ENCODE measurements at regions not wholly inside any gene's neighbourhood (a gene's known extent, or its start where the extent isn't known, plus 50 kb on each side); places are given as distances from the start of the nearest gene placed in this dataset.
"Not testable (repeated sequence)": the region's sequence is repeated elsewhere in the genome, so short reads cannot be mapped to it uniquely, and the experiment has no call there.

GRCh38 chr5:87579678-87580077, 166.9 kb upstream of the CCNH start:
- no peak for DNase-seq (ENCODE audit: extremely low spot score)
- no peak for TF ChIP-seq CTCF (IDR thresholded peaks at IDR 0.05; ENCODE audit: control extremely low read depth, extremely low read depth, low read depth, missing control alignments)
- CTCF ChIA-PET: interaction anchor here (1.3 kb wide), 1 partner anchor 20 kb away, joined by 4 read pairs; no protein-coding TSS in a partner anchor
- POLR2A ChIA-PET: no interaction called here

- ChIA-PET POLR2A (no interaction called here), CTCF (no interaction called here)
- TF ChIP-seq CTCF (IDR thresholded peaks at IDR 0.05; ENCODE audit: control extremely low read depth, extremely low read depth, low read depth, missing control alignments): no peak
- DNase-seq (ENCODE audit: extremely low spot score): no peak
Measured at GRCh38 chr5:87576867-87577266, 164.1 kb upstream of the CCNH start.

DNA sequence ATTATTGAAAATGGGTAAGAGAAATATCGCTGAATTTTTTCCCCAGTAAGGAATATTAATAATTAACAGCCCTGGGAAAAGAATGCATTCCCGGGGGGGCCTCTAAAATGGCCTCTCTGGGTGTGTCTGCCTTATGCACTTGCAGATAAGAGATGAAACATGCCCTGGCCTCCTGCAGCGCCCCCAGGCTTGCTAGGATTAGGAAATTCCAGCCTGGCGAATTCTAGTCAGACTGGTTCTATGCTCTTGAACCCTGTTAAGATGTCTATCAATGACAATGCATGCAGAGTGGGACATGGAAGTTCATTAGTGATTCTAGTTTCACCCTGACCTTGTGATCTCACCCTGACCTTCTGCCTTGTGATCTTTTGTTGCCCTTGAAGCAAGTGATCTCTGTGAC, 163.6 kb upstream of the CCNH start:
- CTCF ChIA-PET; DNase-seq (ENCODE audit: extremely low spot score); POLR2A ChIA-PET: not testable (repeated sequence)

DNA sequence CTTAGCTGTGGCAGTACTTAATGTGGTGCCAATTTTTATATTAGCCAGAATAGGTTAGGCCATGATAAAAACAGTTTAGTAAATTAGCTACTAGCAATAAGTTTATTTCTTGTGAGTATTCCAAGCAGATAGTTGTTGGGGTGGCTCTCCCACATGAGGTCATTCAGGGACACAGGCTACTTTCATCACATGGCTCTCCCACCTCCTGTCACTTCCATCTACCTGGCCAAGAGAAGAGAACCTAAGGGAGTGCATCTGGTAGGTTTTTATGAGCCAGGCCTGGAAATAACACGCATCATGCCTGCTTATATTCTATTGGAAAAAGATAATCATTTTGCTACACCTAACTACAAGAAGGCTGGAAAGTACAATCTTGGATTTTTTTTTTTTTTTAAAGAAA, 161.4 kb upstream of the CCNH start:
- POLR2A ChIA-PET: no interaction called here
- no peak for DNase-seq (ENCODE audit: extremely low spot score)
- no peak for TF ChIP-seq CTCF (IDR thresholded peaks at IDR 0.05; ENCODE audit: control extremely low read depth, extremely low read depth, low read depth, missing control alignments)
- CTCF ChIA-PET: interaction anchor here (1.1 to 1.2 kb wide), 2 partner anchors 21 to 30 kb away, joined by 3 read pairs; no protein-coding TSS in a partner anchor

DNA sequence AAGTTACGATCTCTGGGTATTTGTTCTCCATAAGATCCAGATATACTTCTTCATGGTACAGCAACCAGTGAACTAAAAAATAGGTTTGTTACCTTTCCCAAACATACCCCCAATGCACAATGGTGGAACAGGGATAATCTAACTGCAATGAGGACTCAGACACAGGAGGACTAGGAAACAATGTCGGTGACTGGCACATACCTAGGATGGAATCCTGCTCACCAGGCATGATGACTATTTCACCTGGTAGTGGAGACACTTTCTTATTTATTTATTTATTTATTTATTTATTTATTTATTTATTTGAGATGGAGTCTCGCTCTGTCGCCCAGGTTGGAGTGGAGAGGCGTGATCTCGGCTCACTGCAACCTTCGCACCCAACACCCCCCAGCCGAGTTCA, 159.9 kb upstream of the CCNH start:
- ChIA-PET POLR2A (no interaction called here), CTCF (no interaction called here)
- TF ChIP-seq CTCF (IDR thresholded peaks at IDR 0.05; ENCODE audit: control extremely low read depth, extremely low read depth, low read depth, missing control alignments): no peak
- no peak for DNase-seq (ENCODE audit: extremely low spot score)

DNA sequence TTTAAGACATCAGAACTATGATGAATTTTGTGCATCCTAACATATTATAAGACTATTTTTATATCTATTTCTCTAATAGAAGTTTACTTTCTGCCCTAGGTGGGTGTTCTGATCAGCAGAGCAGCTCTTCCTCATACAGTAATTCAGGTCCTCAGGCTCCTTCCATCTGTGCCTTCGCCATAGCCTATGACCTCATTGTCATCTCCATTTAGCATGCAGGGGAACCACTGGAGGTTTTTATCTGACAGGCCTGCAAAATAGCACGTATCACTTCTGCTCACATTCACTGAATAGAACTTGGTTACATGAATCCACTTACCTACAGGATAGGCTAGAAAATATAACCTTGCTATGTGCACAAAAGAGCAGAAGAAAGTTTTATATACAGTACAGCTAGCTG, 159.4 kb upstream of the CCNH start:
- no peak for DNase-seq (ENCODE audit: extremely low spot score)
- ChIA-PET CTCF (no interaction called here), POLR2A (no interaction called here)
- TF ChIP-seq CTCF (IDR thresholded peaks at IDR 0.05; ENCODE audit: control extremely low read depth, extremely low read depth, low read depth, missing control alignments): no peak

GRCh38 chr5:87570366-87570765, 157.6 kb upstream of the CCNH start:
- no peak for TF ChIP-seq CTCF (IDR thresholded peaks at IDR 0.05; ENCODE audit: control extremely low read depth, extremely low read depth, low read depth, missing control alignments)
- CTCF ChIA-PET: interaction anchor here (1.3 kb wide), 1 partner anchor 11 kb away, joined by 3 read pairs; no protein-coding TSS in a partner anchor
- DNase-seq (ENCODE audit: extremely low spot score): no peak
- POLR2A ChIA-PET: no interaction called here

Data from GM10248 (cell line).